ENCODE measurements at regions not wholly inside any gene's neighbourhood (a gene's known extent, or its start where the extent isn't known, plus 50 kb on each side); places are given as distances from the start of the nearest gene placed in this dataset.

DNA sequence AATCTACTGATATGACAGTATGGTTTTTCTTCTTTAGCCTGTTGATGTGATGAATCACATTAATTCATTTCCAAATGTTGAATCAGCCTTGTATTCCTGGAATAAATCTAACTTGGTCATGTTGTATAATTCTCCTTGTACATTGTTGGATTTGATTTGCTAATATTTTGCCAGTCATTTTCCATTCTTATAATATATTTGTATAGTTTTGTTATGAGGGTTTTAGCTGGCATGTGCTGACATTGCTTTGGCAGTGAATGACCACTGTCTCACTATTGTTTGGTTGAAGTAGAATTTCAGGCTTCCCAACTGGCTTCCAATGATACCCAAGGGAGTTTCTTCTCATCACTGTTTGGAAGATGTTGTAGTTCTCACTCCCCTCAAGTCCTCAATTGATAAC, 983.0 kb upstream of the PTPRD start:
- TF ChIP-seq, protein P1, sequence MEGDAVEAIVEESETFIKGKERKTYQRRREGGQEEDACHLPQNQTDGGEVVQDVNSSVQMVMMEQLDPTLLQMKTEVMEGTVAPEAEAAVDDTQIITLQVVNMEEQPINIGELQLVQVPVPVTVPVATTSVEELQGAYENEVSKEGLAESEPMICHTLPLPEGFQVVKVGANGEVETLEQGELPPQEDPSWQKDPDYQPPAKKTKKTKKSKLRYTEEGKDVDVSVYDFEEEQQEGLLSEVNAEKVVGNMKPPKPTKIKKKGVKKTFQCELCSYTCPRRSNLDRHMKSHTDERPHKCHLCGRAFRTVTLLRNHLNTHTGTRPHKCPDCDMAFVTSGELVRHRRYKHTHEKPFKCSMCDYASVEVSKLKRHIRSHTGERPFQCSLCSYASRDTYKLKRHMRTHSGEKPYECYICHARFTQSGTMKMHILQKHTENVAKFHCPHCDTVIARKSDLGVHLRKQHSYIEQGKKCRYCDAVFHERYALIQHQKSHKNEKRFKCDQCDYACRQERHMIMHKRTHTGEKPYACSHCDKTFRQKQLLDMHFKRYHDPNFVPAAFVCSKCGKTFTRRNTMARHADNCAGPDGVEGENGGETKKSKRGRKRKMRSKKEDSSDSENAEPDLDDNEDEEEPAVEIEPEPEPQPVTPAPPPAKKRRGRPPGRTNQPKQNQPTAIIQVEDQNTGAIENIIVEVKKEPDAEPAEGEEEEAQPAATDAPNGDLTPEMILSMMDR (conservative IDR thresholded peaks at IDR 0.05; ENCODE audit: low read depth, low read length) = no peak
- TF ChIP-seq EZH2phosphoT487 (IDR thresholded peaks at IDR 0.05; ENCODE audit: borderline replicate concordance, low read length) (no peak), EZH2 (IDR thresholded peaks at IDR 0.05; ENCODE audit: low read length, unreplicated experiment) (no peak)
